ENCODE measurements at regions not wholly inside any gene's neighbourhood (a gene's known extent, or its start where the extent isn't known, plus 50 kb on each side); places are given as distances from the start of the nearest gene placed in this dataset.

- no peak for DNase-seq
Observed at GRCh38 chr13:57224414-57224813, 57.4 kb downstream of the PRR20E start.

GRCh38 chr13:57250472-57250871, 83.5 kb downstream of the PRR20E start:
- DNase-seq = no peak

- no peak for DNase-seq
Observed at GRCh38 chr13:57253551-57253950, 86.6 kb downstream of the PRR20E start.

GRCh38 chr13:57264965-57265364, 98.0 kb downstream of the PRR20E start:
- no peak for DNase-seq

GRCh38 chr13:57270493-57270892, 103.5 kb downstream of the PRR20E start:
- no peak for DNase-seq

GRCh38 chr13:57286511-57287098, 119.6 kb downstream of the PRR20E start:
- no peak for DNase-seq

GRCh38 chr13:57302604-57303003, 135.6 kb downstream of the PRR20E start:
- DNase-seq = peak; percentile 35

GRCh38 chr13:57311009-57311586, 144.1 kb downstream of the PRR20E start:
- peak; percentile 51 for DNase-seq

- no peak for DNase-seq
Observed at GRCh38 chr13:57314897-57315520, 148.0 kb downstream of the PRR20E start.

- no peak for DNase-seq
Observed at GRCh38 chr13:57326532-57326931, 159.5 kb downstream of the PRR20E start.

GRCh38 chr13:57340878-57341277, 173.9 kb downstream of the PRR20E start:
- DNase-seq = no peak

- no peak for DNase-seq
Observed at GRCh38 chr13:57345526-57345925, 178.5 kb downstream of the PRR20E start.

GRCh38 chr13:57346786-57347185, 179.8 kb downstream of the PRR20E start:
- no peak for DNase-seq

- no peak for DNase-seq
Observed at GRCh38 chr13:57352114-57352513, 185.1 kb downstream of the PRR20E start.

GRCh38 chr13:57353831-57354230, 186.8 kb downstream of the PRR20E start:
- DNase-seq = no peak

- DNase-seq = no peak
Observed at GRCh38 chr13:57375876-57376275, 208.9 kb downstream of the PRR20E start.

GRCh38 chr13:57408312-57408711, 223.2 kb upstream of the PCDH17 start:
- no peak for DNase-seq

- DNase-seq = no peak
Observed at GRCh38 chr13:57409121-57409520, 222.4 kb upstream of the PCDH17 start.

- DNase-seq = no peak
Observed at GRCh38 chr13:57409656-57410055, 221.9 kb upstream of the PCDH17 start.

GRCh38 chr13:57418067-57418677, 213.4 kb upstream of the PCDH17 start:
- DNase-seq = no peak

- DNase-seq = no peak
Observed at GRCh38 chr13:57424379-57424778, 207.2 kb upstream of the PCDH17 start.

- no peak for DNase-seq
Observed at GRCh38 chr13:57425531-57425930, 206.0 kb upstream of the PCDH17 start.

- no peak for DNase-seq
Observed at GRCh38 chr13:57437587-57437986, 194.0 kb upstream of the PCDH17 start.

GRCh38 chr13:57438072-57438471, 193.5 kb upstream of the PCDH17 start:
- DNase-seq = no peak

Measured in NCI-H510A treated with DMSO at 0.1 percent for 48 hours (cell line).